Heart left ventricle (tissue), 13 donors: ENCODE measurements at regions not wholly inside any gene's neighbourhood (a gene's known extent, or its start where the extent isn't known, plus 50 kb on each side); places are given as distances from the start of the nearest gene placed in this dataset.

ENCODE experiments used
- POLR2A ChIP-seq, 2 donors: fragments of 450-650 bp; IDR thresholded peaks; one replicate each; pipeline ENCODE4 v1.6.1; 2017; ENCODE audit warnings: antibody characterized with exemption in 2 of 2, mild to moderate bottlenecking in 2 of 2, moderate library complexity in 2 of 2
- TF ChIP-seq, protein P1 (sequence below), 12 donors: fragments of 200-600 bp; sonication (generic) in 4 of 12; IDR thresholded peaks; one replicate each; pipeline versions ENCODE4 v1.5.0 to v1.8.0; 2018 to 2022; ENCODE audit warnings: antibody characterized with exemption in 12 of 12, mild to moderate bottlenecking in 5 of 12
- donor health status: ischemic (EF 13 %, LVEDD 7.1; RV severe dilation, severe dysfunction).
- donor health status: DM: no; HTN: yes; CAD: no.
- donor health status: DM: no; HTN: no; CAD: no.
- donor health status: ischemic (EF 25% LVEDD 6.9; RV normal size, moderate dysfunction).
- donor health status: ischemic (EF 25% LVEDD 5.7; RV mildly dilated, moderate dysfunction).
- donor health status: ischemic (EF 35%, LVEDD 5.7; RV mildly dilated, moderate dysfunction).
- donor health status: nonischemic (EF 11% LVEDD 7.7; RV severe dilation, severe dysfunction).
- donor health status: DM: yes; HTN: yes; CAD: no.
- donor health status: PGD.
- donor health status: ischemic (EF 29% LVEDD 5.4; RV normal size, mild dysfunction).
- donor health status: nonischemic (EF 23%, LVEDD 6.1; RV moderate dilation, normal function).

DNA sequence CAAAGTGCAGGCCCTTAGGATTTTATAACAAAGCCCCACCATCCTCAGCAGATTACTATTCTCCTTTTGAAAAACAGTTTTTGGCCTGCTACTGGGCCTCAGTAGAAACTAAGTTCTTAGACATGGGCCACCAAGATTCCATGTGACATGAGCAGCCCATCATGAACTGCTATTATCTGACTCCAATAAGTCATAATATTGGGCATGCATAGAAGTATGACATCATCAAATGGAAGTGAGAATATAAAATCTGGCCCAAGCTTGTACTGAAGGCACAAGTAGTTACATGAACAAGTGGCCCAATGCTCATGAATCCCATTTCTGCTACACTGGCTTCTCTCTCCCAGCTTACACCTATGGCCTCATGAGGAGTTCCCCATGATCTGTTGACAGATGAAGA, 404.8 kb downstream of the EPHA5 start:
- TF ChIP-seq, protein P1, sequence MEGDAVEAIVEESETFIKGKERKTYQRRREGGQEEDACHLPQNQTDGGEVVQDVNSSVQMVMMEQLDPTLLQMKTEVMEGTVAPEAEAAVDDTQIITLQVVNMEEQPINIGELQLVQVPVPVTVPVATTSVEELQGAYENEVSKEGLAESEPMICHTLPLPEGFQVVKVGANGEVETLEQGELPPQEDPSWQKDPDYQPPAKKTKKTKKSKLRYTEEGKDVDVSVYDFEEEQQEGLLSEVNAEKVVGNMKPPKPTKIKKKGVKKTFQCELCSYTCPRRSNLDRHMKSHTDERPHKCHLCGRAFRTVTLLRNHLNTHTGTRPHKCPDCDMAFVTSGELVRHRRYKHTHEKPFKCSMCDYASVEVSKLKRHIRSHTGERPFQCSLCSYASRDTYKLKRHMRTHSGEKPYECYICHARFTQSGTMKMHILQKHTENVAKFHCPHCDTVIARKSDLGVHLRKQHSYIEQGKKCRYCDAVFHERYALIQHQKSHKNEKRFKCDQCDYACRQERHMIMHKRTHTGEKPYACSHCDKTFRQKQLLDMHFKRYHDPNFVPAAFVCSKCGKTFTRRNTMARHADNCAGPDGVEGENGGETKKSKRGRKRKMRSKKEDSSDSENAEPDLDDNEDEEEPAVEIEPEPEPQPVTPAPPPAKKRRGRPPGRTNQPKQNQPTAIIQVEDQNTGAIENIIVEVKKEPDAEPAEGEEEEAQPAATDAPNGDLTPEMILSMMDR (IDR thresholded peaks at IDR 0.05), result no peak
- TF ChIP-seq POLR2A (IDR thresholded peaks at IDR 0.05), result no peak
